Prostate gland (tissue), 2 donors: ENCODE measurements at regions not wholly inside any gene's neighbourhood (a gene's known extent, or its start where the extent isn't known, plus 50 kb on each side); places are given as distances from the start of the nearest gene placed in this dataset.
A peak's percentile ranks its signal among the peaks of the same experiment; 100 is the strongest.
"Not testable (repeated sequence)": the region's sequence is repeated elsewhere in the genome, so short reads cannot be mapped to it uniquely, and the experiment has no call there.

Experiments
- DNase-seq: peaks from one replicate; pipeline ENCODE4 v3.0.0-alpha.2; 2019; ENCODE audit warnings: low spot score
- H3K27ac ChIP-seq, 2 donors: fragments of 200-600 bp; sonication (generic); 2 replicates each; pipeline ENCODE4 v1.5.1; 2017 to 2019
- H3K27me3 ChIP-seq: fragments of 200-600 bp; sonication (generic); replicated peaks from 2 replicates; pipeline ENCODE4 v1.5.1; 2019; ENCODE audit not compliant: insufficient read depth
- H3K36me3 ChIP-seq, 2 donors: fragments of 200-600 bp; sonication (generic); 1 replicate in 1 of 2; 2 replicates in 1 of 2; pipeline versions ENCODE4 v1.5.1 to v1.8.1; 2017 to 2019
- H3K4me1 ChIP-seq: fragments of 200-600 bp; sonication (generic); replicated peaks from 2 replicates; pipeline ENCODE4 v1.5.1; 2019
- H3K4me3 ChIP-seq, 2 donors: fragments of 200-600 bp; sonication (generic); 2 replicates each; pipeline ENCODE4 v1.5.1; 2017 to 2019
- H3K9me3 ChIP-seq: fragments of 200-600 bp; sonication (generic); 2 replicates; pipeline ENCODE4 v1.5.1; 2017
- POLR2A ChIP-seq: fragments of 450-650 bp; IDR thresholded peaks from one replicate; pipeline ENCODE4 v1.6.1; 2016; ENCODE audit warnings: antibody characterized with exemption, mild to moderate bottlenecking
- POLR2AphosphoS5 ChIP-seq: sonication (generic); formaldehyde crosslinking; IDR thresholded peaks from one replicate; pipeline ENCODE4 v1.6.1; 2017; ENCODE audit warnings: antibody characterized with exemption
- WGBS: methylation state at CpG from one replicate; pipeline ENCODE4 v1.1.5; 2018; 5-methylcytosine and 5-hydroxymethylcytosine counted together
- intact Hi-C: fragments of 100-400 bp; cut with DNase I; formaldehyde crosslinking; loops from one replicate; pipeline ENCODE4 v1.14.2; 2022
- TF ChIP-seq, protein P1 (sequence below), 4 experiments: fragments of 200-600 bp in 2 of 4; fragments of 450-650 bp in 2 of 4; sonication (generic) in 2 of 4; IDR thresholded peaks; 1 replicate in 3 of 4; 2 replicates in 1 of 4; pipeline ENCODE4 v1.5.1; 2016 to 2019; ENCODE audit warnings: antibody characterized with exemption in 4 of 4, mild to moderate bottlenecking in 2 of 4, moderate library complexity in 2 of 4

DNA sequence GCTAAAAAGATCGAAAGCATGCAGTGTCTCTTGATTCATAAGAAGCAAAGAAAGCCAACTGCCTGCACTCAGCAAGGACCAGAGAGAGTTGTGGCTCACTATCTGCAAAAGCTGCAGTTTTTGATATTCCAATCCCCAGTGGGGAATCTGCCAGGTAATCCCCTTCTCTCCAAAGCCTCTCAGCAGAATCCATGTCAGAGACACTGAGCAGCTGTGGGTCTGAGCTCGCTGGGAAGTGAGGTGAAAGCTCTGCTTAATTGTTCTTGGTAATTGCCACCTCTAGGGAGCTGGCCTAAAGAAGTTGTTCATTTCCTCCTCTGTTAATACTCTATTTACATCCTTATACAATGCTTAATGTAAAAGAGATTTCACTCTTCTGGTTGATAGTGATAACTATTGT is 261.3 kb upstream of the LRRC4C start:
- H3K4me1 ChIP-seq: no peaks in the 10 kb centered on the region
- 55% methylated on average over 2 of the region's 2 CpGs for WGBS
- H3K27ac ChIP-seq: no peak overlapping the region
- H3K9me3 ChIP-seq: no peaks in the 10 kb centered on the region
- no peak overlapping the region for H3K4me3 ChIP-seq
- no peaks in the 10 kb centered on the region for H3K27me3 ChIP-seq
- DNase-seq: no peak
- no peaks in the 10 kb centered on the region for H3K36me3 ChIP-seq
- intact Hi-C loops: no loop called here
- no peak for TF ChIP-seq POLR2AphosphoS5
- TF ChIP-seq POLR2A: no peak
- TF ChIP-seq, protein P1, sequence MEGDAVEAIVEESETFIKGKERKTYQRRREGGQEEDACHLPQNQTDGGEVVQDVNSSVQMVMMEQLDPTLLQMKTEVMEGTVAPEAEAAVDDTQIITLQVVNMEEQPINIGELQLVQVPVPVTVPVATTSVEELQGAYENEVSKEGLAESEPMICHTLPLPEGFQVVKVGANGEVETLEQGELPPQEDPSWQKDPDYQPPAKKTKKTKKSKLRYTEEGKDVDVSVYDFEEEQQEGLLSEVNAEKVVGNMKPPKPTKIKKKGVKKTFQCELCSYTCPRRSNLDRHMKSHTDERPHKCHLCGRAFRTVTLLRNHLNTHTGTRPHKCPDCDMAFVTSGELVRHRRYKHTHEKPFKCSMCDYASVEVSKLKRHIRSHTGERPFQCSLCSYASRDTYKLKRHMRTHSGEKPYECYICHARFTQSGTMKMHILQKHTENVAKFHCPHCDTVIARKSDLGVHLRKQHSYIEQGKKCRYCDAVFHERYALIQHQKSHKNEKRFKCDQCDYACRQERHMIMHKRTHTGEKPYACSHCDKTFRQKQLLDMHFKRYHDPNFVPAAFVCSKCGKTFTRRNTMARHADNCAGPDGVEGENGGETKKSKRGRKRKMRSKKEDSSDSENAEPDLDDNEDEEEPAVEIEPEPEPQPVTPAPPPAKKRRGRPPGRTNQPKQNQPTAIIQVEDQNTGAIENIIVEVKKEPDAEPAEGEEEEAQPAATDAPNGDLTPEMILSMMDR (IDR thresholded peaks at IDR 0.05): no peak

GRCh38 chr11:41728161-41728560 is 268.7 kb upstream of the LRRC4C start:
- H3K27ac ChIP-seq, H3K9me3 ChIP-seq, H3K27me3 ChIP-seq, H3K4me3 ChIP-seq, intact Hi-C loops, H3K4me1 ChIP-seq, DNase-seq, H3K36me3 ChIP-seq: not testable (repeated sequence)
- 98% methylated on average over 6 of the region's 6 CpGs for WGBS

GRCh38 chr11:41775296-41775695 is 315.8 kb upstream of the LRRC4C start:
- Histone ChIP-seq H3K4me3 (no peak overlapping the region), H3K27ac (no peak overlapping the region), H3K4me1 (no peaks in the 10 kb centered on the region), H3K9me3 (no peaks in the 10 kb centered on the region), H3K27me3 (no peaks in the 10 kb centered on the region), H3K36me3 (no peaks in the 10 kb centered on the region)
- intact Hi-C loops: no loop called here
- WGBS: 92% methylated on average over 1 of the region's 1 CpG
- no peak for DNase-seq
- no peak for TF ChIP-seq POLR2A
- no peak for TF ChIP-seq POLR2AphosphoS5
- TF ChIP-seq, protein P1 (IDR thresholded peaks at IDR 0.05): no peak

GRCh38 chr11:41779401-41779960 is 320.0 kb upstream of the LRRC4C start:
- 39% methylated on average over 1 of the region's 1 CpG for WGBS
- H3K9me3 ChIP-seq: no peaks in the 10 kb centered on the region
- TF ChIP-seq, protein P1 (IDR thresholded peaks at IDR 0.05): no peak
- no peak for TF ChIP-seq POLR2A
- TF ChIP-seq POLR2AphosphoS5: no peak
- no peaks in the 10 kb centered on the region for H3K27me3 ChIP-seq
- no peaks in the 10 kb centered on the region for H3K4me1 ChIP-seq
- intact Hi-C loops: no loop called here
- DNase-seq: no peak
- no peaks in the 10 kb centered on the region for H3K36me3 ChIP-seq
- no peak overlapping the region for H3K27ac ChIP-seq
- no peak overlapping the region for H3K4me3 ChIP-seq

DNA sequence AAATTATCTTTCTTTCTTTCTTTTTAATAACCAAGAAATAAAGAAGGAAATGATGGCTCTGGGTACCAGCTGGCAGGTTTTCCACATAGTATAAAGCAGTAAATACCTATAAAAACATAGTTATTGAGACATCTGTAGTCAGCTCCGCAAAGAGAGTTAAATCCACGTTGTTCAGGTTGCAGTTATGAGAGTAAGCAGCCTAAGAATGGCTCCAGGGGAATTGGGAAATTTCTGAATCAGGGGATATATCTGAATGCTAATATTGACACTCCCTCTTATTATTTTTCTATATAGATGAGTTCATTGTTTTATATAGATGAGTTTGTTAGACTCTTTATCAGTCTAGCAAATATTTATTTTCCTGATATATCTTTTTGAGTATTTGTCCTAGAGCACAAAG is 322.0 kb upstream of the LRRC4C start:
- H3K27ac ChIP-seq: no peak overlapping the region
- 29% methylated on average over 2 of the region's 2 CpGs for WGBS
- no peaks in the 10 kb centered on the region for H3K36me3 ChIP-seq
- H3K9me3 ChIP-seq: no peaks in the 10 kb centered on the region
- peak; percentile 10 for DNase-seq
- no peaks in the 10 kb centered on the region for H3K4me1 ChIP-seq
- no peaks in the 10 kb centered on the region for H3K27me3 ChIP-seq
- TF ChIP-seq POLR2A: no peak
- TF ChIP-seq, protein P1 (IDR thresholded peaks at IDR 0.05): no peak
- TF ChIP-seq POLR2AphosphoS5: peak; percentile 28
- intact Hi-C loops: no loop called here
- H3K4me3 ChIP-seq: no peak overlapping the region
